Panc1 (cell line): ENCODE measurements at regions not wholly inside any gene's neighbourhood (a gene's known extent, or its start where the extent isn't known, plus 50 kb on each side); places are given as distances from the start of the nearest gene placed in this dataset.

Experiments
- ATAC-seq: fragments of 200-7000 bp; cut with Tn5 transposase; 2 replicates; pipeline ENCODE4 v1.9.1; 2020; ENCODE audit warnings: mild to moderate bottlenecking, moderate library complexity
- BruUV-seq: library from RNA; stranded (reverse); fragments of 400-500 nt; replicated peaks from 2 replicates; lab custom pipeline; 2021; lab: Mats Ljungman, UMichigan
- CTCF ChIA-PET: fragments of 300-600 bp; sonication (Branson Sonifier 250); formaldehyde crosslinking; loops from one replicate; lab custom pipeline; 2022; ENCODE audit warnings: antibody characterized with exemption; lab: Charles Lee
- POLR2A ChIA-PET: fragments of 300-600 bp; sonication (Branson Sonifier 250); formaldehyde crosslinking; loops from one replicate; lab custom pipeline; 2022; ENCODE audit warnings: antibody characterized with exemption; lab: Charles Lee
- DNase-seq: peaks from one replicate; pipeline ENCODE4 v3.0.0-alpha.2; 2010; ENCODE audit warnings: low read depth, low spot score
- H3K27ac ChIP-seq: 2 replicates; pipeline ENCODE4 v1.5.1; 2011; ENCODE audit warnings: mild to moderate bottlenecking, low read length, inconsistent platforms
- H3K27me3 ChIP-seq: fragments of 200-500 bp; sonication (Bioruptor generic); 2 replicates; pipeline ENCODE4 v1.6.0; 2014; ENCODE audit warnings: low read length, inconsistent platforms; ENCODE audit not compliant: control insufficient read depth, insufficient read depth
- H3K36me3 ChIP-seq: fragments of 200-500 bp; sonication (Bioruptor generic); 2 replicates; pipeline ENCODE4 v1.5.1; 2014; ENCODE audit warnings: inconsistent platforms, mild to moderate bottlenecking, low read length, moderate library complexity; ENCODE audit not compliant: control insufficient read depth, insufficient read depth
- H3K4me1 ChIP-seq: 2 replicates; pipeline ENCODE4 v1.5.1; 2011; ENCODE audit warnings: inconsistent platforms, mild to moderate bottlenecking, low read length, moderate library complexity; ENCODE audit not compliant: control insufficient read depth, insufficient read depth
- H3K4me3 ChIP-seq, 2 experiments: 2 replicates each; pipeline ENCODE4 v1.5.1; 2011 to 2012; ENCODE audit warnings: low read depth in 2 of 2, low read length in 2 of 2, mild to moderate bottlenecking in 2 of 2, inconsistent platforms in 1 of 2, moderate library complexity in 1 of 2
- H3K9me3 ChIP-seq: fragments of 200-500 bp; sonication (Bioruptor generic); 2 replicates; pipeline ENCODE4 v1.5.1; 2014; ENCODE audit warnings: low read depth, mild to moderate bottlenecking, inconsistent platforms, low read length, moderate library complexity; ENCODE audit not compliant: control insufficient read depth, insufficient read depth
- CTCF ChIP-seq: fragments of 450-650 bp; IDR thresholded peaks from 2 replicates; pipeline ENCODE4 v1.5.1; 2017; ENCODE audit warnings: mild to moderate bottlenecking
- POLR2AphosphoS5 ChIP-seq: IDR thresholded peaks from 2 replicates; pipeline ENCODE4 v1.6.1; 2012; ENCODE audit warnings: mild to moderate bottlenecking, low read depth, low read length, moderate library complexity
- REST ChIP-seq, 2 experiments: IDR thresholded peaks; 2 replicates each; pipeline ENCODE4 v1.6.1; 2011 to 2012; ENCODE audit warnings: low read depth in 2 of 2, control low read depth in 1 of 2, low read length in 1 of 2, mild to moderate bottlenecking in 1 of 2, moderate library complexity in 1 of 2; ENCODE audit not compliant: insufficient read depth in 1 of 2
- SIN3A ChIP-seq: IDR thresholded peaks from 2 replicates; pipeline ENCODE4 v1.6.1; 2012; ENCODE audit warnings: low read depth, mild to moderate bottlenecking, low read length, moderate library complexity, borderline replicate concordance; ENCODE audit not compliant: insufficient read depth
- TCF7L2 ChIP-seq: IDR thresholded peaks from 2 replicates; pipeline ENCODE4 v1.6.1; 2011; ENCODE audit warnings: mild to moderate bottlenecking, low read depth, low read length, inconsistent platforms
- in situ Hi-C: cut with HindIII; loops from 2 replicates; pipeline ENCODE4 v1.10.0; 2016; ENCODE audit warnings: low sequenced_read_pairs, low pct_unique_long_range_greater_than_20kb
- intact Hi-C: fragments of 100-400 bp; cut with micrococcal nuclease; formaldehyde crosslinking; loops from one replicate; pipeline ENCODE4 v1.10.0; 2022; ENCODE audit not compliant: unreplicated experiment

GRCh38 chr5:74184649-74185048 lies 455.9 kb downstream of the ENC1 start:
- H3K36me3 ChIP-seq, result no peaks in the 10 kb centered on the region
- H3K27ac ChIP-seq, result no peak overlapping the region
- TF ChIP-seq TCF7L2, result no peak
- no peaks in the 10 kb centered on the region for H3K4me1 ChIP-seq
- DNase-seq (no peak), ATAC-seq (no peak)
- no peaks in the 10 kb centered on the region for H3K27me3 ChIP-seq
- in situ Hi-C loops, result no loop called here
- no peaks in the 10 kb centered on the region for H3K9me3 ChIP-seq
- ChIA-PET CTCF (no interaction called here), POLR2A (no interaction called here)
- no TSS peak for BruUV-seq
- H3K4me3 ChIP-seq, result no peak overlapping the region
- intact Hi-C loops, result no loop called here

GRCh38 chr5:74183041-74183440 lies 457.5 kb downstream of the ENC1 start:
- BruUV-seq, result no TSS peak
- POLR2A ChIA-PET, result no interaction called here
- intact Hi-C loops, result no loop called here

GRCh38 chr5:74182603-74183002 lies 457.9 kb downstream of the ENC1 start:
- no peaks in the 10 kb centered on the region for H3K27me3 ChIP-seq
- no peak overlapping the region for H3K27ac ChIP-seq
- ChIA-PET CTCF (interaction anchor here (0.5 to 0.7 kb wide), 2 partner anchors 86 to 141 kb away, joined by 3 to 9 read pairs; no protein-coding TSS in a partner anchor), POLR2A (no interaction called here)
- no TSS peak for BruUV-seq
- H3K4me1 ChIP-seq, result no peaks in the 10 kb centered on the region
- intact Hi-C loops, result no loop called here
- no peak for ATAC-seq
- no peak for TF ChIP-seq TCF7L2
- TF ChIP-seq SIN3A, result no peak
- in situ Hi-C loops, result no loop called here
- no peaks in the 10 kb centered on the region for H3K9me3 ChIP-seq
- no peak overlapping the region for H3K4me3 ChIP-seq
- no peak for DNase-seq
- H3K36me3 ChIP-seq, result no peaks in the 10 kb centered on the region

More at GRCh38 chr5:74183041-74183440, 457.5 kb downstream of the ENC1 start:
- no peak for TF ChIP-seq CTCF
- Histone ChIP-seq H3K27ac (no peak overlapping the region), H3K4me3 (no peak overlapping the region), H3K9me3 (no peaks in the 10 kb centered on the region), H3K27me3 (no peaks in the 10 kb centered on the region), H3K4me1 (no peaks in the 10 kb centered on the region), H3K36me3 (no peaks in the 10 kb centered on the region)
- in situ Hi-C loops, result no loop called here
- ATAC-seq (no peak), DNase-seq (no peak)
- CTCF ChIA-PET, result interaction anchor here (0.5 to 0.7 kb wide), 2 partner anchors 86 to 141 kb away, joined by 3 to 9 read pairs; no protein-coding TSS in a partner anchor

- in situ Hi-C loops (no loop called here), intact Hi-C loops (no loop called here)
- no TSS peak for BruUV-seq
- H3K9me3 ChIP-seq, result no peaks in the 10 kb centered on the region
- ChIA-PET POLR2A (no interaction called here), CTCF (no interaction called here)
- no peak overlapping the region for H3K4me3 ChIP-seq
- TF ChIP-seq CTCF (no peak), POLR2AphosphoS5 (no peak), SIN3A (no peak), TCF7L2 (no peak), REST (IDR thresholded peaks at IDR 0.05; ENCODE audit: insufficient read depth in 1 of 2, low read depth in 2 of 2, low read length in 1 of 2) (no peak)
- no peak overlapping the region for H3K27ac ChIP-seq
- no peaks in the 10 kb centered on the region for H3K27me3 ChIP-seq
- DNase-seq, result no peak
- no peaks in the 10 kb centered on the region for H3K4me1 ChIP-seq
- ATAC-seq, result no peak
- no peaks in the 10 kb centered on the region for H3K36me3 ChIP-seq
Observed at GRCh38 chr5:74179701-74180100, 460.8 kb downstream of the ENC1 start.
